ENCODE measurements at regions not wholly inside any gene's neighbourhood (a gene's known extent, or its start where the extent isn't known, plus 50 kb on each side); places are given as distances from the start of the nearest gene placed in this dataset.

GRCh38 chr7:98784216-98784785 is 85.5 kb downstream of the TMEM130 start:
- TF ChIP-seq CTCF (IDR thresholded peaks at IDR 0.05; ENCODE audit: low read length), result no peak
- TF ChIP-seq EZH2 (optimal IDR thresholded peaks at IDR 0.05; ENCODE audit: low read depth, low read length), result no peak
- TF ChIP-seq EZH2phosphoT487 (IDR thresholded peaks at IDR 0.05; ENCODE audit: low read length), result no peak

Measured in MM.1S (cell line).